K562 (cell line): ENCODE measurements at regions not wholly inside any gene's neighbourhood (a gene's known extent, or its start where the extent isn't known, plus 50 kb on each side); places are given as distances from the start of the nearest gene placed in this dataset.

Experiments used
- BRF1 ChIP-seq: IDR thresholded peaks from 3 replicates; pipeline ENCODE4 v1.6.1; 2011; ENCODE audit warnings: borderline replicate concordance, mild to moderate bottlenecking; ENCODE audit not compliant: insufficient read length; ENCODE audit errors: extremely low read depth
- MAFK ChIP-seq: IDR thresholded peaks from 2 replicates; pipeline ENCODE4 v1.6.1; 2011; ENCODE audit warnings: low read length, improper control_type of control experiment
- PTTG1 ChIP-seq: fragments of 450-650 bp; IDR thresholded peaks from 2 replicates; pipeline ENCODE4 v1.6.1; 2016; ENCODE audit warnings: low read depth, mild to moderate bottlenecking, missing genetic modification characterization, missing compliant biosample characterization
- PYGO2 ChIP-seq: fragments of 450-650 bp; IDR thresholded peaks from 2 replicates; pipeline ENCODE4 v1.6.1; 2016; ENCODE audit warnings: mild to moderate bottlenecking, missing genetic modification characterization, moderate library complexity, missing compliant biosample characterization
- ZNF324 ChIP-seq: fragments of 250-450 bp; sonication (Bioruptor Pico); IDR thresholded peaks from 2 replicates; pipeline ENCODE4 v1.4.0; 2020; ENCODE audit warnings: mild to moderate bottlenecking
- TF ChIP-seq, protein P1 (sequence below): fragments of 250-450 bp; sonication (Bioruptor Pico); IDR thresholded peaks from 2 replicates; pipeline ENCODE4 v1.5.1; 2021; ENCODE audit warnings: mild to moderate bottlenecking

GRCh38 chr5:105874316-105874715 is 1796.4 kb downstream of the EFNA5 start:
- TF ChIP-seq, protein P1, sequence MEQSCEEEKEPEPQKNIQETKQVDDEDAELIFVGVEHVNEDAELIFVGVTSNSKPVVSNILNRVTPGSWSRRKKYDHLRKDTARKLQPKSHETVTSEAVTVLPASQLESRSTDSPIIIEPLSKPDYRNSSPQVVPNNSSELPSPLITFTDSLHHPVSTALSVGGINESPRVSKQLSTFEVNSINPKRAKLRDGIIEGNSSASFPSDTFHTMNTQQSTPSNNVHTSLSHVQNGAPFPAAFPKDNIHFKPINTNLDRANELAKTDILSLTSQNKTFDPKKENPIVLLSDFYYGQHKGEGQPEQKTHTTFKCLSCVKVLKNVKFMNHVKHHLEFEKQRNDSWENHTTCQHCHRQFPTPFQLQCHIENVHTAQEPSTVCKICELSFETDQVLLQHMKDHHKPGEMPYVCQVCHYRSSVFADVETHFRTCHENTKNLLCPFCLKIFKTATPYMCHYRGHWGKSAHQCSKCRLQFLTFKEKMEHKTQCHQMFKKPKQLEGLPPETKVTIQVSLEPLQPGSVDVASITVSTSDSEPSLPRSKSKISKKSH: no peak
- no peak for TF ChIP-seq PYGO2 (tag)
- no peak for TF ChIP-seq BRF1
- no peak for TF ChIP-seq ZNF324
- TF ChIP-seq MAFK: no peak
- TF ChIP-seq PTTG1 (tag): no peak
